ENCODE measurements at regions not wholly inside any gene's neighbourhood (a gene's known extent, or its start where the extent isn't known, plus 50 kb on each side); places are given as distances from the start of the nearest gene placed in this dataset.

- DNase-seq (no peak), ATAC-seq (no peak)
- Mint-ChIP-seq H3K27me3 (ENCODE audit: low read depth) (peaks cover 9% of the 10 kb centered on the region), H3K36me3 (ENCODE audit: insufficient read depth) (no peaks in the 10 kb centered on the region), H3K4me1 (ENCODE audit: low read depth) (no peaks in the 10 kb centered on the region), H3K9me3 (no peaks in the 10 kb centered on the region), H3K4me3 (no peak overlapping the region)
Measured at GRCh38 chr10:130726996-130727725, 584.4 kb downstream of the TCERG1L start.

- no peak for ATAC-seq
Measured at GRCh38 chr10:130727766-130728490, 583.6 kb downstream of the TCERG1L start.

DNA sequence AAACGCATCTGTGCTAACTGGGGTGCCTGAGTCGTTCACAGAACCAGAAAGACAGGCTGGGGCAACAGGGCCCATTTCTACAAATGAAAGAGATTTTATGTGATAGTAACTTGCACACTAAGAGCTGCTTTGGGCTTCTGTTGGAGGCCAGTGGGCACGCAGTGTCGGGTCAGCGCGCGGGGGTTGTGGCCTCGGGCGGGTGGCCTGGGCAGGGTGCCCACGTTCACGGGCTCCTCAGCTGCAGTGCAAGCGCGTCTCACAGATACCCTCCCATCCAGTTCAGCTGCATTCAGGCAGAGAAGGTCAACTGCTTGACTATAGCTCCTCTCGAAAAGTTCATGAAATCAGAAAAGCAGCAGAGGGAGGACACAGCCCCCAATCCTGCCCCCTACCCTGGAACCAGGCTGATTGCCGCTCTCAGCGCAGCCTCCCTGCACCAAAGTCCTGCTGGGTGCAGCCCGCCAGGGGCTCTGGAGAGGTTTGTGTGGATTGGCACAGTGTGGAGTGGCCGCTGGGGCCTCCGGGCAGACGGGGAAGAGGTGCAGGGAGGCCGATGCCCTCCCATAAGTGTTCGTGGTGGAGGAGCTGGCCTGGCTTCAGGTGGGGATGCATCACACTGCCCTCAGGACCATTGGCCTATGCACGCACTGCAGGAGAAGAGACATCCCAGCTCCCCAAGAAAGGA lies 582.8 kb downstream of the TCERG1L start:
- H3K4me3 Mint-ChIP-seq, result no peak overlapping the region
- H3K27me3 Mint-ChIP-seq (ENCODE audit: low read depth), result peaks cover 9% of the 10 kb centered on the region
- H3K9me3 Mint-ChIP-seq, result no peaks in the 10 kb centered on the region
- DNase-seq (no peak), ATAC-seq (no peak)
- no peaks in the 10 kb centered on the region for H3K4me1 Mint-ChIP-seq (ENCODE audit: low read depth)
- no peaks in the 10 kb centered on the region for H3K36me3 Mint-ChIP-seq (ENCODE audit: insufficient read depth)

More at GRCh38 chr10:130727766-130728490, 583.6 kb downstream of the TCERG1L start:
- no peak for DNase-seq
- Mint-ChIP-seq H3K27me3 (ENCODE audit: low read depth) (peaks cover 9% of the 10 kb centered on the region), H3K4me3 (no peak overlapping the region), H3K4me1 (ENCODE audit: low read depth) (no peaks in the 10 kb centered on the region), H3K36me3 (ENCODE audit: insufficient read depth) (no peaks in the 10 kb centered on the region), H3K9me3 (no peaks in the 10 kb centered on the region)

DNA sequence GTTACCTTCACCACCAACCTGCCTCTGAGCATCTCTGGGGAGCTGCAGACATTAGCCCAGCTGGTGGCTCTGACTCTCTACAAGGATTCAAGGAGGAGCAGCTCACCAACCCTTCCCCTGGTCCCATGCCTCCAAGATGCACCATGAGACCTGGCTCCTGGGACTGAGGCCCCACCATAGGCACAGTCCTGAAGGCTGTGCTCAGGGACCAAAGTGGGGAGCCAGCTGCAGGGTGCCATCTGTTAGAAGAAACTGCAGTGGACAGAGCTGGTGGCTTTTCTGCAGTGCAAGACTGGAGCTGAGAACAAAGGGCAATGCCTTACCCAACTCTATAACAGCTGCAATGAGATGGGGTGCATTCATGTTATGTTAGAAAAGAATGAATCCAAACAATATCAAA lies 581.6 kb downstream of the TCERG1L start:
- no peaks in the 10 kb centered on the region for H3K9me3 Mint-ChIP-seq
- H3K4me3 Mint-ChIP-seq, result no peak overlapping the region
- DNase-seq (no peak), ATAC-seq (no peak)
- peaks cover 9% of the 10 kb centered on the region for H3K27me3 Mint-ChIP-seq (ENCODE audit: low read depth)
- no peaks in the 10 kb centered on the region for H3K4me1 Mint-ChIP-seq (ENCODE audit: low read depth)
- no peaks in the 10 kb centered on the region for H3K36me3 Mint-ChIP-seq (ENCODE audit: insufficient read depth)

GRCh38 chr10:130737186-130737585 lies 574.3 kb downstream of the TCERG1L start:
- Mint-ChIP-seq H3K9me3 (no peaks in the 10 kb centered on the region), H3K4me1 (ENCODE audit: low read depth) (no peaks in the 10 kb centered on the region), H3K27me3 (ENCODE audit: low read depth) (no peaks in the 10 kb centered on the region), H3K4me3 (no peak overlapping the region), H3K36me3 (ENCODE audit: insufficient read depth) (no peaks in the 10 kb centered on the region)
- no peak for DNase-seq
- ATAC-seq, result no peak

DNA sequence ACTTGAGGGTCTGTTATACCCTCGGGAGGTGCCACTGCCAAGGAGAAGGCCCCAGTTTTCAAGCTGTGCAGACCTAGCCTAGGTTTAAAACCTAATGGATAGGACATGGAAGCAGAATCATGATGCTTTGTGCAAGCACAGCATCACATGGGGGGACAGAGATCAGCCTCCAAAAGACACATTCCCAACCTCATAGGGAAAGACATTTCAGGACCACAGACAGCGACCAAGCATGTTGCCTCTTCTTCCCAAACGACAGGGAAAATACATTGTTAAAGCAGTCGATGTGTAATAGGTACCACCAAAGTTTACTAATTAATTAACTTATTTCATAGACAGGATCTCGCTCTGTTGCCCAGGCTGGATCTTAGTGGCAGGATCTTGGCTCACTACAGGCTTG lies 573.9 kb downstream of the TCERG1L start:
- DNase-seq (no peak), ATAC-seq (no peak)
- Mint-ChIP-seq H3K9me3 (no peaks in the 10 kb centered on the region), H3K4me3 (no peak overlapping the region), H3K27me3 (ENCODE audit: low read depth) (no peaks in the 10 kb centered on the region), H3K36me3 (ENCODE audit: insufficient read depth) (no peaks in the 10 kb centered on the region), H3K4me1 (ENCODE audit: low read depth) (no peaks in the 10 kb centered on the region)

- no peaks in the 10 kb centered on the region for H3K36me3 Mint-ChIP-seq (ENCODE audit: insufficient read depth)
- ATAC-seq, result no peak
- H3K4me3 Mint-ChIP-seq, result no peak overlapping the region
- no peaks in the 10 kb centered on the region for H3K27me3 Mint-ChIP-seq (ENCODE audit: low read depth)
- no peaks in the 10 kb centered on the region for H3K9me3 Mint-ChIP-seq
- H3K4me1 Mint-ChIP-seq (ENCODE audit: low read depth), result no peaks in the 10 kb centered on the region
- DNase-seq, result no peak
Measured at GRCh38 chr10:130739016-130739756, 572.3 kb downstream of the TCERG1L start.

DNA sequence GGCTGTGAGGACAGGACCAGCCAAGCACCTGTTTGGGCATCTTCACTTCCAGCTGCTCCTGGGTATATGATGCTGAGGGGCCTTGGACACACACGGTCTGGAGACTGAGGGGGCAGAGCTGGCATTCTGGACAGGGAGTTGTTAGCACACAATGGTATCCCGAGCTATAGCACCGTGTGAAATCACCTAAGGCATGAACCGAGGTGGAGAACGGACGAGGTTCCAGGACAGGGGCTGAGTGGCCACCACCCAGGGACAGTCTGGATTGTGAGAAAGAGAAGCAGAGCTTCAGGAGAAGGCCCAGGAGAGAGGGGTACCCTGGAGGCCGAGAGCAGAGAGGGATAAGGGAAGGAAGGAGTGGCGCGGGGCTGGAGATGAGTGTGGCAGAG lies 571.8 kb downstream of the TCERG1L start:
- no peaks in the 10 kb centered on the region for H3K9me3 Mint-ChIP-seq
- no peaks in the 10 kb centered on the region for H3K36me3 Mint-ChIP-seq (ENCODE audit: insufficient read depth)
- no peak for DNase-seq
- no peak overlapping the region for H3K4me3 Mint-ChIP-seq
- no peaks in the 10 kb centered on the region for H3K4me1 Mint-ChIP-seq (ENCODE audit: low read depth)
- no peak for ATAC-seq
- no peaks in the 10 kb centered on the region for H3K27me3 Mint-ChIP-seq (ENCODE audit: low read depth)

DNA sequence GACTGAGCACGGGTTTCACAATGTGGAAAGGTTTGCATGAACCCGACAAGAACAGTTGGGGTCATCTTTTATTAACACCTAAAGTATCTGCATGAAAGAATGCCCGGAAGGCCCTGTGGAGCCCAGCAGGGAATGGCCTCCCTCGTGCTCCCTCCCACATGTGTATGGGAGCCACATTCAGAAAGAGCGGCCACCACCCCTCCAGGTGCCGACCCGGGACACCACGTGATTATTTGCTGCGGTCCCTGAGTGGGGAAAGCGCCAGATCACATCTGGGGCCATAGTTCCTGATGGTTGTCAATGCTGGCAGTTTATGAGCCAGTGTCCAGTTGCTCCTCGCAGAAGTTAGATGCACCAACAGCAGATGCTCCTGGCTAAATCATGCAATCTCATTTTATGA lies 571.4 kb downstream of the TCERG1L start:
- no peaks in the 10 kb centered on the region for H3K27me3 Mint-ChIP-seq (ENCODE audit: low read depth)
- no peak for ATAC-seq
- H3K4me3 Mint-ChIP-seq, result no peak overlapping the region
- H3K4me1 Mint-ChIP-seq (ENCODE audit: low read depth), result no peaks in the 10 kb centered on the region
- no peaks in the 10 kb centered on the region for H3K36me3 Mint-ChIP-seq (ENCODE audit: insufficient read depth)
- no peak for DNase-seq
- no peaks in the 10 kb centered on the region for H3K9me3 Mint-ChIP-seq

- Mint-ChIP-seq H3K27me3 (ENCODE audit: low read depth) (no peaks in the 10 kb centered on the region), H3K9me3 (no peaks in the 10 kb centered on the region), H3K4me1 (ENCODE audit: low read depth) (no peaks in the 10 kb centered on the region), H3K36me3 (ENCODE audit: insufficient read depth) (no peaks in the 10 kb centered on the region), H3K4me3 (no peak overlapping the region)
- ATAC-seq (no peak), DNase-seq (no peak)
Measured at GRCh38 chr10:130740915-130741750, 570.4 kb downstream of the TCERG1L start.

DNA sequence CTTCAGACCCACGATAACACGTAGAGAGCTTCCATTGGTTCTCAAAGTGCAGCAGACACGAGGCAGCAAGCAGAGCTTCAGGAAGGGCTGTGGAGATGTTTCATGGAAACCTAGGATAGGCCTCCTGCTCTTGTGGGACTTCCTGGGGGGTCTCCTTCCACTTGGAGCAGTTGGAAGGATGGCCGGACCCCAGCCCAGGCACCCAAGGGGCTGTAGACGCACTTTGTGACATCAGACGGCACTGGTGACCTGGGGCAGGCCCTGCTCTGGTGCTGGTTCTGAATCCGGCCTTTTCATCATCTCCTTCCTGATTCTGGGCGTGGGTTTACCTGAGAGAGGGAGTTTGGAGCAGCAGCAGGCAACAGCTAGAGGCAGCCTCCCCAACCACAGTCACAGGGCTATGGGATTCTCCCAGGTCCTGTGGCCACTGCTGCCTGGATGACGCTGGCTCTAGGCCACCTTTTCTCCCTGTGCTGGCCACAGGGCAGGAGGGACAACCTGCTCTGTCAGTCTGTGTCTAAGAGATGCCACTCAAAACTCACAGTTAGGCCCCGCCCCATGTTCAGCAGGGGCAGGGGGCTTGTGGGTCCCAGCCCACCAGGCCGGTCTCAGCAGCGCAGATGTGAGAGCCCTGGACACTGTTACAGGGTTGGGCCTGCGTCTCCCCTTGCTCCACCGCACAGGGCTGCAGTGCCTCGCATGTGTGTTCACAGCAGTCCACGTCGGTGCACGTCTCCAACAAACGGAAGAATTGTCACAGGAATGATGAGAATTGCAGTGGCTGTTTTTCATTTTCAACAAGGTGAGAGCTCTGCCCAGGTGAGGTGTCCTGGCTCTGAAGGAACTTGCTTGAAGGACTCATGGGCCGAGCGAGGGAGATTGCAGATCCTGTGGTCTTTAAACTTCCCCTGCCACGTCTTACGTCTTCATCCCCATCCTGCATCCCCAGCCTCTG lies 569.3 kb downstream of the TCERG1L start:
- Mint-ChIP-seq H3K4me1 (ENCODE audit: low read depth) (no peaks in the 10 kb centered on the region), H3K27me3 (ENCODE audit: low read depth) (no peaks in the 10 kb centered on the region), H3K36me3 (ENCODE audit: insufficient read depth) (no peaks in the 10 kb centered on the region), H3K4me3 (no peak overlapping the region), H3K9me3 (no peaks in the 10 kb centered on the region)
- ATAC-seq (no peak), DNase-seq (no peak)

DNA sequence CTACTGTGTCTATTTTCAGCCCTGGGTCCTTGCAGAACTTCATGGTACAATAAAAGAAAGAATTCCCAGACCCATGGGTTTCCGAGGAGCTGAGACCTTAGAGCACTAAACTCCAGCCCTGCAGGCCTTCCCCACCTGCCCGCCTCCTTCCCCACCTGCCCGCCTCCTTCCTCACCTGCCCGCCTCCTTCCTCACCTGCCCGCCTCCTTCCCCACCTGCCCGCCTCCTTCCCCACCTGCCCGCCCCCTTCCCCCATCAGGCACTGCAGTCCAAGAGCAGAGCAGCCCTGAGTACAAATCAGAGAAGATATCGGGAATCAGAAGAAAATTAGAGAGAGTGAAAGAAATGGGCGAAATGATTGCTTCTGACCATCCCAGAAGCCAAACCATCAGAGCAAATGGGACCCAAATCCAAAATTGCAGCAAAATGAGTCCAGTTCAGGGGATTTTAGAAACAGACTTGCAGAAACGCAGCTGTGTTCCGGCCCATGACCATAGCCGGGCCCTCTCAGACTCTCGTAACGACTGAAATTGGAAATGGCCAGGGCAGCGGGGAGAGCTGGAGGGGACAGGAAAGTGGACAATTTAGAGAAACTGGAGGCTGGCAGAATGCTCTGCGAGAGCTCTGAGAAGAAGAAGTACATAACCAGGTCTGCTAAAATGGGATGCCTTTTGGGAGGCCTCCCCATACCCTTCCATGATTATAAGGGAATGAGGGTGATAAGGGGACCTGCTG lies 568.4 kb downstream of the TCERG1L start:
- H3K36me3 Mint-ChIP-seq (ENCODE audit: insufficient read depth), result no peaks in the 10 kb centered on the region
- H3K27me3 Mint-ChIP-seq (ENCODE audit: low read depth), result no peaks in the 10 kb centered on the region
- no peaks in the 10 kb centered on the region for H3K9me3 Mint-ChIP-seq
- ATAC-seq (no peak), DNase-seq (no peak)
- H3K4me3 Mint-ChIP-seq, result no peak overlapping the region
- H3K4me1 Mint-ChIP-seq (ENCODE audit: low read depth), result no peaks in the 10 kb centered on the region

Measured in activated T-cell treated with anti-CD3 and anti-CD28 coated beads, Interleukin-2, amount 50 U/mL, for 4 hours (primary cell).